BJ (cell line): ENCODE measurements at regions not wholly inside any gene's neighbourhood (a gene's known extent, or its start where the extent isn't known, plus 50 kb on each side); places are given as distances from the start of the nearest gene placed in this dataset. TPM values are rescaled to one million over a fixed set of nuclear protein-coding genes. Genes with fewer than 3 reads are reported as not detected.

Experiments
- CTCF ChIA-PET: fragments of 350-600 bp; formaldehyde crosslinking; extraction: SDS; loops from one replicate; lab custom pipeline; 2021; ENCODE audit warnings: antibody characterized with exemption, inconsistent platforms; lab: Yijun Ruan, JAX
- POLR2A ChIA-PET: fragments of 300-600 bp; sonication (Branson Sonifier 250); formaldehyde crosslinking; extraction: SDS; loops from one replicate; lab custom pipeline; 2021; ENCODE audit warnings: antibody characterized with exemption; lab: Charles Lee
- DNase-seq: peaks from one replicate; pipeline ENCODE4 v3.0.0-alpha.2; 2011; ENCODE audit warnings: low read depth
- H3K27me3 ChIP-seq: 2 replicates; pipeline ENCODE4 v1.6.0; 2011; ENCODE audit warnings: low read length; ENCODE audit not compliant: control insufficient read depth, insufficient read depth
- H3K36me3 ChIP-seq: 2 replicates; pipeline ENCODE4 v1.5.1; 2011; ENCODE audit warnings: low read length; ENCODE audit not compliant: control insufficient read depth, insufficient read depth
- H3K4me3 ChIP-seq: 2 replicates; pipeline ENCODE4 v1.5.1; 2011; ENCODE audit warnings: low read depth, mild to moderate bottlenecking, control low read depth, low read length
- CTCF ChIP-seq: IDR thresholded peaks from 2 replicates; pipeline ENCODE4 v1.5.1; 2011; ENCODE audit warnings: low read depth, mild to moderate bottlenecking, control low read depth, inconsistent platforms, low read length, moderate library complexity; ENCODE audit not compliant: insufficient read depth
- small RNA-seq: library from RNA; depleted of rRNA; stranded (forward); fragments of <200 nt; gene quantifications from one replicate; pipeline ENCODE3, GENCODE V24; 2012; ENCODE audit warnings: low replicate concordance, low read depth; ENCODE audit not compliant: insufficient read length

GRCh38 chr15:67011617-67012005 is 53.8 kb upstream of the SMAD3 start:
- ChIA-PET CTCF (interaction anchor here (1.3 to 2.0 kb wide), 2 partner anchors 9 to 10 kb away, joined by 3 to 5 read pairs; no protein-coding TSS in a partner anchor), POLR2A (no interaction called here)
- TF ChIP-seq CTCF = no peak
- no peak overlapping the region for H3K4me3 ChIP-seq
- H3K36me3 ChIP-seq = no peaks in the 10 kb centered on the region
- H3K27me3 ChIP-seq = peaks cover 5% of the 10 kb centered on the region; the same call in 1 of the 2 replicates
- DNase-seq = no peak

- no peak for DNase-seq
- POLR2A ChIA-PET = no interaction called here
- TF ChIP-seq CTCF = no peak
- CTCF ChIA-PET = no interaction called here
- H3K36me3 ChIP-seq = no peaks in the 10 kb centered on the region
- no peak overlapping the region for H3K4me3 ChIP-seq
- H3K27me3 ChIP-seq = peaks cover 4% of the 10 kb centered on the region
Observed at GRCh38 chr15:67013696-67014095, 51.7 kb upstream of the SMAD3 start.

Small RNAs in the stretch of these regions (small RNA-seq; reads per million reads assigned to genes)
- gene HMGN2P47 = not detected
